Peyer's patch (tissue), 4 donors: ENCODE measurements at regions not wholly inside any gene's neighbourhood (a gene's known extent, or its start where the extent isn't known, plus 50 kb on each side); places are given as distances from the start of the nearest gene placed in this dataset.

Source experiments
- POLR2A ChIP-seq, 2 donors: fragments of 450-650 bp; IDR thresholded peaks; one replicate each; pipeline ENCODE4 v1.5.1; 2017; ENCODE audit warnings: antibody characterized with exemption in 2 of 2, mild to moderate bottlenecking in 2 of 2, moderate library complexity in 2 of 2
- TF ChIP-seq, protein P1 (sequence below), 6 experiments: fragments of 450-650 bp in 4 of 6; fragments of 200-600 bp in 2 of 6; sonication (generic) in 1 of 6; IDR thresholded peaks; one replicate each; pipeline ENCODE4 v1.5.1; 2017 to 2019; ENCODE audit warnings: antibody characterized with exemption in 6 of 6, mild to moderate bottlenecking in 3 of 6, moderate library complexity in 1 of 6

DNA sequence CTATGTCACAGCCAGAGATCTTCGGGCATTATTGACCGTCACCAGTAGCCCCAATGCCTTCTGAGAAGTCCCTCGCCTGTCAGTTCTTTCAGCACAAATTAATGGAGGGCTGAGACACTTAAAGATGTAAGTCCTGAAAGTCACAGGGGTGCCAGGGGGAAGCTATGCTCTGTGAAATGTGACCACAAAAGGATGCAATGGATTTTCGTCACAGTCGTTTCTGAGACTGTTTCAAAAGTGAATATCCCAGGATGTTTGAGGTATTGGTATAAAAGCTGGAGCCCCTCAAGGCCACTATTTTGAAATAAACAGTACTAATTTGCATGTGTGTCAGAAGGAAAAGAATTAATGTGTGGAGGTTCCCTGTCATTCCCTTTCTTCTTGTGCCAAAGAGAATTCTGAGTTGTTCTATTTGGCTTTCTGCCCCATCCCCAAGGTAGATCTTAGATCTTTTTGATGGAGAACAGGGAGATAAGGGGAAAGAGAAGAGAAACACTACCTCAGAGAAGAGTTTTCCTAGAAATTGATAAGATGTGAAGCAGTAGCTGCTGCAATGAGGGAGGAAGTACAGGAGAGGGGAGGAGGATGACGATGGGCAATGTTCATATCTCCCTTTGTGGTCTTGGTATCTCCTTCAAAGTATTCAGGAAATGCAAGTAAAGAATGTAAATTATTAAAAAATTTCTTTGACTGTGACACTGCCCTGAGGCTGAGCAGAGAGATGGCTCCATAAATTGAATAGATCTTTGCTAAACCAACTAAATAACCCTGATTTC lies 101.8 kb upstream of the NAP1L1 start:
- no peak for TF ChIP-seq POLR2A (IDR thresholded peaks at IDR 0.05)
- TF ChIP-seq, protein P1, sequence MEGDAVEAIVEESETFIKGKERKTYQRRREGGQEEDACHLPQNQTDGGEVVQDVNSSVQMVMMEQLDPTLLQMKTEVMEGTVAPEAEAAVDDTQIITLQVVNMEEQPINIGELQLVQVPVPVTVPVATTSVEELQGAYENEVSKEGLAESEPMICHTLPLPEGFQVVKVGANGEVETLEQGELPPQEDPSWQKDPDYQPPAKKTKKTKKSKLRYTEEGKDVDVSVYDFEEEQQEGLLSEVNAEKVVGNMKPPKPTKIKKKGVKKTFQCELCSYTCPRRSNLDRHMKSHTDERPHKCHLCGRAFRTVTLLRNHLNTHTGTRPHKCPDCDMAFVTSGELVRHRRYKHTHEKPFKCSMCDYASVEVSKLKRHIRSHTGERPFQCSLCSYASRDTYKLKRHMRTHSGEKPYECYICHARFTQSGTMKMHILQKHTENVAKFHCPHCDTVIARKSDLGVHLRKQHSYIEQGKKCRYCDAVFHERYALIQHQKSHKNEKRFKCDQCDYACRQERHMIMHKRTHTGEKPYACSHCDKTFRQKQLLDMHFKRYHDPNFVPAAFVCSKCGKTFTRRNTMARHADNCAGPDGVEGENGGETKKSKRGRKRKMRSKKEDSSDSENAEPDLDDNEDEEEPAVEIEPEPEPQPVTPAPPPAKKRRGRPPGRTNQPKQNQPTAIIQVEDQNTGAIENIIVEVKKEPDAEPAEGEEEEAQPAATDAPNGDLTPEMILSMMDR (IDR thresholded peaks at IDR 0.05) = no peak
